ENCODE measurements at regions not wholly inside any gene's neighbourhood (a gene's known extent, or its start where the extent isn't known, plus 50 kb on each side); places are given as distances from the start of the nearest gene placed in this dataset.

DNA sequence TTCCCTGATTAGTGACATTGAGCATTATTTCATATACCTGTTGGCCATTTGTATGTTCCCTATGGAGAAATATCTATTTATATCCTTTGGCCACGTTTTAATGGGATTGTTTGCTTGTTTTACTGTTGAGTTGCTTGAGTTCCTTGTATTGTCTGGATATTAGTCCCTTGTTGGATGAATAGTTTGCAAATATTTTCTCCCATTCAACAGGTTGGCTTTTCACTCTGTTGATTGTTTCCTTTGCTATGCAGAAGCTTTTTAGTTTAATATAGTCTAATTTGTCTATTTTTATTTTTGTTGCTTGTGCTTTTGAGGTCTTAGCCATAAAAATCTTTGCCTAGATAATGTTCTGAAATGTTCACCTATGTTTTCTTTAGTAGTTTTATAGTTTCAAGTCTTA, 60.2 kb upstream of the HUWE1 start:
- TF ChIP-seq, protein P1, sequence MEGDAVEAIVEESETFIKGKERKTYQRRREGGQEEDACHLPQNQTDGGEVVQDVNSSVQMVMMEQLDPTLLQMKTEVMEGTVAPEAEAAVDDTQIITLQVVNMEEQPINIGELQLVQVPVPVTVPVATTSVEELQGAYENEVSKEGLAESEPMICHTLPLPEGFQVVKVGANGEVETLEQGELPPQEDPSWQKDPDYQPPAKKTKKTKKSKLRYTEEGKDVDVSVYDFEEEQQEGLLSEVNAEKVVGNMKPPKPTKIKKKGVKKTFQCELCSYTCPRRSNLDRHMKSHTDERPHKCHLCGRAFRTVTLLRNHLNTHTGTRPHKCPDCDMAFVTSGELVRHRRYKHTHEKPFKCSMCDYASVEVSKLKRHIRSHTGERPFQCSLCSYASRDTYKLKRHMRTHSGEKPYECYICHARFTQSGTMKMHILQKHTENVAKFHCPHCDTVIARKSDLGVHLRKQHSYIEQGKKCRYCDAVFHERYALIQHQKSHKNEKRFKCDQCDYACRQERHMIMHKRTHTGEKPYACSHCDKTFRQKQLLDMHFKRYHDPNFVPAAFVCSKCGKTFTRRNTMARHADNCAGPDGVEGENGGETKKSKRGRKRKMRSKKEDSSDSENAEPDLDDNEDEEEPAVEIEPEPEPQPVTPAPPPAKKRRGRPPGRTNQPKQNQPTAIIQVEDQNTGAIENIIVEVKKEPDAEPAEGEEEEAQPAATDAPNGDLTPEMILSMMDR (IDR thresholded peaks at IDR 0.05): no peak
- TF ChIP-seq EZH2 (IDR thresholded peaks at IDR 0.05; ENCODE audit: borderline replicate concordance, insufficient read depth, low read depth, low read length, poor library complexity, severe bottlenecking): no peak
